ENCODE measurements at regions not wholly inside any gene's neighbourhood (a gene's known extent, or its start where the extent isn't known, plus 50 kb on each side); places are given as distances from the start of the nearest gene placed in this dataset.
"Not testable (repeated sequence)": the region's sequence is repeated elsewhere in the genome, so short reads cannot be mapped to it uniquely, and the experiment has no call there.

GRCh38 chr5:122656577-122656976 lies 118.3 kb upstream of the SNX2 start:
- no peak for TF ChIP-seq CTCF (IDR thresholded peaks at IDR 0.05; ENCODE audit: low read length, missing control alignments)
- H3K4me3 ChIP-seq (replicated peaks; ENCODE audit: low read depth, low read length) = no peak overlapping the region
- DNase-seq (ENCODE audit: low read depth) = no peak

DNA sequence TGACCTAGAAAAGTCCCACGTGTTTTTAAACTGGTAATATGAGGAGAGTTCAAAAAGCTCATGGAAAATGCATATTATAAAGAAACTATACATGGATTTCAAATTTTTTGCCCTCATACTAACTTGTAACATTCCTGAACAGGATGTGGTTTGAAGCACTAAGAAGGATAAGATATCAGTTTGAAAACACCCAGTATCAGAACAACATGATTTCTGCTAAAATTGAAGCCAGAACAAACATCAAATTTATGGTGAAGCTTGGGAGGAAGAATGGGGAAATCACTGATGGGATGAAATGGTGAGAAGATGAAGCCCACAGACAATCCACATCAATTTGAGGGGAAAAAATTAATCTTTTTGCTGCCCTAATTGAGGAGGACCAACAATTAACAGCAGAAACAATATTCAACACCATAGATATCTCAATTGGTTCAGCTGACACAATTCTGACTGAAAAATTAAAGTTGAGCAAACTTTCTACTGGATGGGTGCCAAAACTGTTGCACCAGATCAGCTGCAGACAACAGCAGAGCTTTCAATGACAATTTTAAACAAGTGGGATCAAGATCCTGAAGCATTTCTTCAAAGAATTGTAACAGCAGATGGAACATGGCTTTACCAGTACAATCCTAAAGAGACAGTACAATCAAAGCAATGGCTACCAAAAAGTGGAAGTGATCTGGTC lies 113.2 kb upstream of the SNX2 start:
- DNase-seq (ENCODE audit: low read depth) = peak; percentile 75
- no peak overlapping the region for H3K4me3 ChIP-seq (replicated peaks; ENCODE audit: low read depth, low read length)
- TF ChIP-seq CTCF (IDR thresholded peaks at IDR 0.05; ENCODE audit: low read length, missing control alignments) = no peak

DNA sequence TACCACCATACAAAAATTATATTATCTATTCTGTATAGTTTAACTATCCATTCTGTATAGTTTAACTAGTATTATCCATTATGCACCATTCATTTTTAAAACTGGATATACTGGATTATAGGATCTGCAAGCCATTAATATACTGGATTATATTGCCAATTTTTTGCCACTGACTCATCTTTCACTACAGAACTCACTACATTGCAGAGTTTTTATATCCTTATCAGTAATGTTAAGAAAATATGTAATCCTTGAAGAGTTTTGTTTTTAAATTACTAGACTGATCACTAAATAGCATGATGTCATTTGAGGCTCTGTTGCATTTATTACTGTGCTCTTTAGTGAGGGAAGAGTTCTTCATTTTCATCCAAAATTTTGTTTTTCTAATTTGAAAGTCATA lies 109.8 kb upstream of the SNX2 start:
- DNase-seq (ENCODE audit: low read depth) = peak; percentile 34
- H3K4me3 ChIP-seq (replicated peaks; ENCODE audit: low read depth, low read length) = no peak overlapping the region
- TF ChIP-seq CTCF (IDR thresholded peaks at IDR 0.05; ENCODE audit: low read length, missing control alignments) = no peak

- no peak for TF ChIP-seq CTCF (IDR thresholded peaks at IDR 0.05; ENCODE audit: low read length, missing control alignments)
- DNase-seq (ENCODE audit: low read depth) = no peak
- no peak overlapping the region for H3K4me3 ChIP-seq (replicated peaks; ENCODE audit: low read depth, low read length)
These were observed 106.3 kb upstream of the SNX2 start for GRCh38 chr5:122668552-122668951.

DNA sequence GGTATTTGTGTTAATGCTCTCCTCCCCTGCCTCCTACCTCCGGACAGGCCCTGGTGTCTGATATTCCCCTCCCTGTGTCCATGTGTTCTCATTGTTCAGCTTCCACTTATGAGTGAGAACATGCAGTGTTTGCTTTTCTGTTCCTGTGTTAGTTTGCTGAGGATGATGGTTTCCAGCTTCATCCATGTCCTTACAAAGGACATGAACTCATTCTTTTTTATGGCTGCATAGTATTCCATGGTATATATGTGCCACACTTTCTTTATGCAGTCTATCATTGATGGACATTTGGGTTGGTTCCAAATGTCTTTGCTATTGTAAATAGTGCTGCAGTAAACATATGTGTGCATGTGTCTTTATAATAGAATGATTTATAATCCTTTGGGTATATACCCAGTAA lies 105.2 kb upstream of the SNX2 start:
- not testable (repeated sequence) for H3K4me3 ChIP-seq (replicated peaks; ENCODE audit: low read depth, low read length); DNase-seq (ENCODE audit: low read depth)

GRCh38 chr5:122673343-122673742 lies 101.5 kb upstream of the SNX2 start:
- H3K4me3 ChIP-seq (replicated peaks; ENCODE audit: low read depth, low read length) = no peak overlapping the region
- peak; percentile 54 for DNase-seq (ENCODE audit: low read depth)
- TF ChIP-seq CTCF (IDR thresholded peaks at IDR 0.05; ENCODE audit: low read length, missing control alignments) = no peak

DNA sequence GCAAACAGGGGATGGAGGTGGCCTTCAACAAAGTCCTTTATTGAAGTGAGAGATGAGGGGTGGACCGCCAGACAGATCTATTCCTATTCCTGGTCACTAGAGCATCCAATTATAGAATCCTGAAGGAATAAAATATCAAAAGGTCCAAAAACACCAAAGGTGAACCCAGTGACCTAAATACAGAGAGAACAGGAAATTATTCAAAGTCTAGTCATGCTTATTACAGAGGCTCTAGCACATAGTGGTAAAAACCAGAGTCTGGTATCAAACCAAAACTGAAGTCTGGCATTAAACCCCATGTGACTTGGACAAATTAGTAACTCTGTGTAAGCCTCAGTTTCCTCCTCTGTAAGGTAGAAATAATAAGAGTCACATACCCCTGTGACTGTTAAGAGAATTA lies 100.5 kb upstream of the SNX2 start:
- no peak overlapping the region for H3K4me3 ChIP-seq (replicated peaks; ENCODE audit: low read depth, low read length)
- TF ChIP-seq CTCF (IDR thresholded peaks at IDR 0.05; ENCODE audit: low read length, missing control alignments) = no peak
- peak; percentile 24 for DNase-seq (ENCODE audit: low read depth)

Measured in fibroblast of pulmonary artery (primary cell).